SK-N-DZ (cell line): ENCODE measurements at regions not wholly inside any gene's neighbourhood (a gene's known extent, or its start where the extent isn't known, plus 50 kb on each side); places are given as distances from the start of the nearest gene placed in this dataset.

Source experiments
- DNase-seq: peaks from one replicate; pipeline ENCODE4 v3.0.0-alpha.2; 2015; ENCODE audit warnings: low spot score

DNA sequence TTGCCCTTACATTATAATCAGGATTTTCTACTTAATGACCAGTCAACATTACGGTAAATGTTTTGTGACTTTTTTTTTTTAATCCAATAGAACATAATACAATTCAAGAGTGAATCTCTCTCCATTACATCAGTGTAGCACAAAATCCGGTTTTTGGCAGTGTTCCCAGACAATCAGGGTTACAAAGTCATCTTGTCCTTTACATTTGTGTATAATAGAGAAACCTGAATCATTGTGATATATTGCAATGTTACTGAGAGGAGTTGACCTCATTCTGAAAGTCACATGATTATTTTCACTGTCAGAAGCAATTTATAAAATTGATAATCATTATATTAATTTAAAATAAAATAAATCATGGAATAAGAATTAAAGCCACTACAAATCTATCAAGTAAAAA, 1346.0 kb upstream of the SPRY2 start:
- no peak for DNase-seq

DNA sequence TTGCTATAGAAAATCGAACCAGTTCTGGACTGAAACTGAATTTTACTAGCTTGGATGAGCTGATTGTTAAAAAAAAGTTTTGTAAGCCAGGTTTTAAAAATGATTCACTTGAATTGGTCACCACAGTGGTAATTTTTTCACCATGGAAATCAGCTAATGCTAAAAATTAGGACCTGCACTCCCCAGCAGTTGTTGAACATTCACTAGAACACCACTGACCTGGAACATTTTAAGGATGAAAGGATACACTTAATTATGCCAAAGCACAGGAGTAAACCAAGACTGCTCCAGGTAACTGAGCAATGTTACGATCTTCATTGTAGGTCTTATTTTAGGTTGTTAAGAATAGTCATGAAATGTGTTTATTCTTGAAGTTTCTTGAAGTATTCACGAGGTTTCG, 1342.6 kb upstream of the SPRY2 start:
- no peak for DNase-seq

DNA sequence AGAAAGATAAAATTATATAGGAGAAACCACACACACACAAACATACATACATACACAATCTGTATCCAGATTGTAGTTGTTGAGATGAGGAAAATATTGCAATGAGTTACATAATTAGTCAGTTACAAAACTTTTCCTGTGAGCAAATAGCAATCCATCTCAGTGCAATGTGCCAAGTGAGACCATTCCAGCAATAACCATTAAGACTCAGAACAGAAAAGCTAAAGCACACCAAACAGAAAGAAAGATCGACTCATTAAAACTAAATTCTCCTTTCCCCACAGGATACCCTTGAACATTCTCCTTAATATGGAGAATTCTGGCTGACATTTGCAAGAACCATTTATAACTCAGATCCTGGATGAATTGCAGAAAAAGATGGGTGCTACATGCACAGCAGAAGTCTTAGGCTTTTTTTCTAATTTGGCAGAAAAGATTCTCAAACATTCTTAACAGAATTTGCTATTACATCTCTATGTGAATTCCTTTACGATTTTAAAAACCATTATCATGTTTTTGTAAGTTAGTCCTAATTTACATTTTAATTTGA, 1341.2 kb upstream of the SPRY2 start:
- DNase-seq: no peak

DNA sequence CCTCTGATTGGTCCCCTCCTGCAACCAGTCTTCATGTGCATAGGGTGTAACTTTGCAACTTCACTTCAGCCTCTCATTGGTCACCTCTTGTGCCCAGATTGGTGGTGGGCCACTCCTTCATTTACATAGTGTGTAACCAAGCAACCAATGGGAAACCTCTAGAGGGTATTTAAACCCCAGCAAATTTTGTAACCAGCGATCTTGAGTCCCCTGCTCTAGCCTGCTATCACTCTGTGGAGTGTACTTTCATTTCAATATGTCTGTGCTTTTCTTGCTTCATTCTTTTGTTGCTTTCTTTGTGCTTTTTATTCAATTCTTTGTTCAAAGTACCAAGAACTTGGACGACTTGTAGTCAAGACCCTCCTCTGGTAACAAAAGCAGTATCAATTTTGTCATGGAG, 1336.9 kb upstream of the SPRY2 start:
- DNase-seq: no peak

DNA sequence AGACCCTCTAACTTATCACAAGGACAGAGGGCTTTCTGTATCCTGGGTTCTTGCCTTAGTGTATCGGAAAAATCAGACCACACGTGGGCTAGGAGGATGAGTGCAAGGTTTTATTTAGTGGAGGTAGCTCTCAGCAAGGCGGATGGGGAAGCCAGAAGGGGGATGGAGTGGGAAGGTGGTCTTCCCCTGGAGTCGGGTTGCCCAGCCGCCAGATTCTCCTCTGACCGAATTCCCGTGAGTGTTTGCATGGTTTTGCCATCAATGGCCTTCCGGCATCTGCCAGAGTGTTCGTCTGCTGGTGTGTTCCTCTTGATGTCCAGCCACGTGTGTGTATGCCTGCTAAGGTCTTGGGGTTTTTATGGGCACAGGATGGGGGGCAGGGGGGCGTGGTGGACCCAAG, 1335.1 kb upstream of the SPRY2 start:
- no peak for DNase-seq

DNA sequence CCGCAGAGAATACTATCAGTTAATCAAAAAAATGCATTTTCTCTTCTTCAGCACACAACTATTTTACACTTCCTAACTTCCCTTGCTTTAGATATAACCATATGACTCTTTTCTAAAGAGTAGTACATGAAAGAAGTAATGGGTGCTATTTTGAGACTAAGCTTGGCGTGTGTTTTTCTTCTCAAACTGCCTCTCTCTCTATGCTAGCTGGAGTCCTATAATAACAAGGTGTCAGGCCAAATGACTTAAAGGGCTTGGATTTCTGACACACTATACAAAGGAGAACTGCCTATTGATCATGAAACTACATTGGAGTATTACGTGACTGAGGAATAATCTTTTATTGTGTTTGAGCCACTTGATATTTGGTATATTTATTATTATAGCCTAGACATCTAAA, 1330.1 kb upstream of the SPRY2 start:
- no peak for DNase-seq

DNA sequence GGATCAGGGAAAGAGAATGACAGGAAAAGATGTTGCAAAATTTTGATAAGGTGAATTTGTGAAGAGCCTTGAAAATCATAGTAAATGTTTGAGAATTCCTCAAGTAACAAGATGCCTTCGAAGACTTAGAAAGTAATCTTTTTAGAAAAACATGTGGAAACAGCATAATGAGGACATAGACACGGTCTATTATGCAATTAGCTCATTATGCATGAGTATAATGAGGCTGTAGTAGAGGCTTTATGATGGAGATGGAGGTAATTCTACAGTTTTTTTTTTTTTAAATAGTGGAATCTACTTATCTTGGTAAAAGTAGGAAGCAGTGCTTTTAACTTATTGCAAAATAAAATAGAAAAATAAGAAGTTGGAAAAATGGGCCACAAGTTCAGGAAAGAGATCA, 1329.1 kb upstream of the SPRY2 start:
- DNase-seq: no peak

DNA sequence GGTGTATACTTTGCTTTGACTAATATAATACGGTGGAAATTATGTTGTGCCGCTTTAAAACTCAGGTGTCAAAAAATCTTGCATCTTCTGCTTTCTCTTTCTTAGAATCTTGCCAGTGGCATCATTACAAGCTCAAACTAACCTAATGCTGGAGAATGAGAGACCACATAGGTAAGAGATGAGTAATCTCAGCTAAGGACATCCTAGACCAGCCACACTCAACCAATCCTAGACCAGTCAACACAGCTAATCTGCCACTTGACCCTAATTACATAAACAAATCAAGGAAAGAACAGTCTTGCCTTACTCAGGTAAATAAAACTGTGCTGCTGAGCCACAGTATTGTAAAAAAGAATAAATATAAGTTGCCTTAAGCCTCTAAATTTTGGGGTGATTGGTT, 1323.9 kb upstream of the SPRY2 start:
- DNase-seq: no peak

DNA sequence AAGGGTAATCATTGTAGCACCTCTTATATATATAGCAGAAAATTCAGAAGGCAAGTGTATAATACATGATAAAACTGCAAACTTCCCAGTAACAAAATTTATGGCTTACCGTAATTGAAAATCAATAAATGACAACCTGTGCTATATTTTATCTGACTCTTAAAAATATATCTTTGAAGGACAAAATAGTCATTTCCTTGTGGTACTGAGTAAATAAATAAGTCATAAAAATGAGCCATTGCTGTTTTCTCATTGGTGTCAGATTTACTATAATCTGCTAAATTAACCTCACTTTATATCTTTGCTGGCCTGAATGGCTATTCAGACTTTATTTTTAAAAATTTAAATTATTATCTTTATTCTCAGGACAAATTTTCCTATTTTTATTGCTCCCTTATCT, 1319.1 kb upstream of the SPRY2 start:
- DNase-seq: no peak

DNA sequence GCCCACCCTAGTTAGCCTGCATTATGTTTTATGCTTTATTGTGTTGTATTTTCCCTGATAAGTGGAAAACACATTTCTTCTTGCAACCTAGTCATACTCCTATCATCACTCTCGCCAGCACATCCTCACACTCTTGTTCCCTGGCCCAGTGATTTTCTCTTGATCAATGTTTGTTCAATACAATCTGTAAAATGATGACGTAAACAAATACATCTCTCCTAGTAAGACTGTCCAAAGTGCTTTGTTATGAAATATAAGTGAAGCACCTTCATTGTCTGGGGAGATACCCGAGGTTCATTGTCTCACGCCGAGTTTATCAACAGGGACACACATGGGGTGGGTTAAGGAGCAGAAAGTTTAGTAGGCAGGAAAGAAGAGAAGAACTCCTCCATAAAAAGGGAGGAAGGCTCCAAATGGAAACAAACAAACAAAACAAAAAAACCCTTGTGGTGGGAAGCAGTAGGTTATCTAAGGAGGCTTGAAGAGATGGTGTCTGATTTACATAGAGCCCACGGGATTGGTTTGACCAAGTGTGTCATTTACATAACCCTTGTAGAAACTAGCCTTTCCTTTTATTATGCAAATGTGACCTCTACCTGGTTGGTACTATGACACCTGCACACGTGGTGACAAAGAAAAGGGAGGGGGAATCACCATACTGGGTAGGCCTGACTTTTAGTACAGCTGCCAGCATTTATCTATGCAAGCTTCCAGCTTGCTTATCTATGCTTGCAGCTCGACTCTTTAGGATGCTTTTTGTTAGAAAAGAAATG, 1317.9 kb upstream of the SPRY2 start:
- no peak for DNase-seq

DNA sequence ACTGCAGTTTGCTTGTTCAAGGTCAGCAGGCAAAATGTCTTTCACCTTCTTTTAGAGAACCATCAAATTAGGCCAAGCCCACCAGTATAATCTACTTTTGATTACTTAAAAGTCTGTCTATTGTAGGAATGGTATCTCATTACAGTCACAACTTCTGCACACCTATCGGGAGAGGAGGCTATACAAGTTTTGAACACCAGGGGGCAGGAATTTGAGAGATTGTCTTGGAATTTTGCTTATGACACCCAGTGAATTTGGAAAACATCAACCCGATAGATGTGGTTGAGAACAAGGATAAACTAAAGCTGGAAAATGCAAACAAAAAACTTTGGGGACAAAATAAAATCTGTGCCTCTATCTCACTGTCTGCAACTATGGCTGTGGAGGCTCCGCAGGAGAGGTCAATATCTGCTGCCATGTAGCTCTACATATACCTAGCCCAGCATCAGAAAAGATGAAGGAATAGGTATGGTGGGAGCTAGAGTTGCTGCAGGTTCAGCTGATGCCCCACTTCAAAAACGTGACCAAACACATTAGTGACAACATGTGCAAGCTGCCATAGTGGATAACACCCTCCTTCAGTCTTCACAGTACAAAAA, 1299.2 kb upstream of the SPRY2 start:
- DNase-seq: peak; percentile 4

DNA sequence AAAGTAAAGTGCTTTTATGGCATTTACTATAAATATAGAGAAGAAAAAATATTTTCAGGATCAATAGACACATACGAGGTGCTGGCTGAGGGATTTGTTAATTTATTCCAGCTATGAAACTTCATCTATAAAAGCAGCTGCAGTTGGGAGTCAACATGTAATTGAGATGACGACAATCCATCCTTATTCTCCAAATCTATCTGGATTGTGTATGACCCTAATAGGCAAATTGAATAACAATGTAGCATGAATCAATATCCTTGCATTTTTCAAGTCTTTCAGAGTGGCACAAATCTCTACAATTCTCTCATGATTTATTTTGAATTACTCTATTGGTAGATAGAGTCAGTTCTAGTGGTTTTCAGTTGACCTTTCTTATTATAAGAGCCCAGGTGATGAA, 1296.5 kb upstream of the SPRY2 start:
- no peak for DNase-seq

DNA sequence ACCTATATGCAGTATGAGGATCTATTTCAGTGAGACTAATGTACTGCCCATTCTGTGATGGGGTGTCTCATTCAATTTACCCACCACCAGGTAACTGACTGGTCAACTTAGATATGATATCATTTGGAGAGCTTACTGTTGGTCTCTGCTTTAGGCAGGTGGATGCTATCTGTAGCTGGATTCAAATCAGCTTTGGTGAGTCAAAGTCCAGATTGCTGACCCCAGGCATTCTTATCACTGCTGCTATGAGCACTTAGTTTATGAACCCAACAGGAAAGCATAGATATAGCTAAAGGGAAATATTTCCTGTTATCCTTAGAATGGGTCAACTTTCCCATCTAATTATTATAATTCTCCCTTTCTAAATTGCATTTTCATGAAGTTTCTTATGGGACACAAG, 1295.2 kb upstream of the SPRY2 start:
- DNase-seq: no peak

DNA sequence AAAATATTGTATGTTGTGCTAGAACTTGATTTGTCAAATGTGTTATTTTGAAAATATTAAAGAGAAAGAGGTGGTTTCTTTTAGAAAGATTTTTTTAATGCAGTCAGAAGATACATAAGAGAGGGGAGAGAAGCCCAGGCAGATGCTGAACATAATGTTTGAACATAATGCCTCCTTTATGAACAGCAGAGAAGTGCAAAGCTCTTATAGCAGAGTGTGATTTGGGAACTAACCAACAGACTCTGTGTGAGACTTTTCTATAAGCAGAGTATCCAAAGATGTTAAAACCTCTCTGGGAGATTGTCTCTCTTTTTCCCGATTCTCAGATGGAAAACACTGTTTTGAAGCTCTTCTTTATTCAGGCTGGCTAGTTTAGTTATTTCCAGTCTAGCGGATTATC, 1274.1 kb upstream of the SPRY2 start:
- no peak for DNase-seq

DNA sequence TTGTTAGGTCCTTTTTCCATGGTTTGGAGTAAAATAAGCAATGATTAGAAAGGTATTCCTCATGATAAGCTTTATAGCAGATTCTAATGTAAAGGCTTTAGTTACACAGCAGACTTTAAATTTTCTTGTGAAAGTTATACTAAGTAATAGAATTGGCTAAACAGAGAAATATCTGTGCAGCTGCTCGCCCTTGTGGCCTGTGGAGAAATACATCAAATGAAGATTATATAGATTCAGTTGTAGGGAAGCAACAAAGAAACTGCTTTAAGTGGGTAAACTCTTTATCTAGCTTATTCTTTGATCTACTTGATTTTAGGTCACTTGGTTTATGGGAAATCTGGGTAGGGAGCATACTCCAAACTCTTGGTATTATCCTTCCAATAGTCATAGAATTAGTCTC, 1269.7 kb upstream of the SPRY2 start:
- DNase-seq: no peak

DNA sequence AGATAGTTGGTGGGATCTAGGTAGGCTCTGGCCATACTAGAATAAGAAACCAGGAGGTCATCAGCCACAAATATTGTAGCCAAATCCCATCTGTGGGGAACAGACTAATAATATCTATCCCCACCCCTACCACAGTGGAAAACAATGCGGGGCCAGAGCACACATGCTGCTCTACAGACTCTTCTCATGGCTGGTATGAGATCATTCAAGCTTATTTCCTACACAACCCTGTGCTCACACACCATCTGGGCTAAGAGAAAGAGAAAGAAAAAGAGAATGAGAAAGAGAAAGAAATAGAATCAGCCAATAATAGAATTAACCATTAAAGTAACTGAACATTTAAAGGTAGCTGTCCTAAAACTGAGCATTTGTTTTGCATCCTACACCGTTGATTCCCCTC, 1268.4 kb upstream of the SPRY2 start:
- DNase-seq: no peak

DNA sequence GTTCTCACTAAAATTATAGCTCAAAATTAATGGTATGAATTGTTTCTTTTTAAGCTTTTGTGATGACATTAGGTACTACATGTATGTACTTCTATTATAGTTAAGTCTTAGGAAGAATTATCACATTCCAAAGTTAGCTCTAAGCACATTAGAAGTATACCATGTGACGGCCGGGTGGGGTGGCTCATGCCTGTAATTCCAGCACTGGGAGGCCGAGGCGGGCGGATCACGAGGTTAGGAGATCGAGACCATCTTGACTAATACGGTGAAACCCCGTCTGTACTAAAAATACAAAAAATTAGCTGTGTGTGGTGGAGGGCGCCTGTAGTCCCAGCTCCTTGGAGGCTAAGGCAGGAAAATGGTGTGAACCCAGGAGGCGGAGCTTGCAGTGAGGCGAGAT, 1265.1 kb upstream of the SPRY2 start:
- no peak for DNase-seq

DNA sequence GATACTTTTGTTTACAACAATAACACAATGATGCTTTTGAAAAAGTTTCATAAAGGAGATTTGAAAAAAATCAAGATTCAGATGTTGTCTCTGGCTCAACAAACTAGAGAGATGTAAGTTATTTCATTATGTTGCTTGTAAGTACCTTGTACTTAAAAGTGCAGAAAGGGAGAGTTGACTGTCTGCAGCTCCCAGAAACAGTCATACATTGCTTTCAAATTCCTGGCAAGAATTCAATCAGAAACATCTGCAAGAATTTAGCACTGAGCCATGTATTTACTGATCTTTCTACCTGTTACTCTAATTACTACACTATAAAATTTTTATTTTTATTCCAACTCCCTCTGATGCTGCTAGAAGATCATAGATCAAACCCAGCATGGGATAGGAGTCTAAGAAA, 1261.3 kb upstream of the SPRY2 start:
- DNase-seq: no peak

DNA sequence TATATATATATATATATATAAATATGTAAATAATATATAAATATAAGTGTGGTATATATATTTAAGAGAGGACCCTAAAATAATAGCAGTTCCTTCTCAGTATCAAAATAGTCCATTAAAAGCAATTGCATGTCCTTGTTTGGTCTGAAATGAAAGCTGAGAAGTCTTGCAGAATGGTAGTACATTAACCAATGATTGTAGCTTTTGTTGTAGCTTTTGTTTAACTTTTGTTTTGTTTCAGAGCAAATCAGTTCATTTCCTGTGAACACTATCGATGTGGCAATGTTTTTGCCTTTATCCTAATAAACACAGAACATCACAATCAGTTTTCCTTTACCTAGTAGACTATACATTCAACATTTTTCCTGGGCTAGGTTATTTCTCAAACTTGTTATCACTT, 1256.2 kb upstream of the SPRY2 start:
- DNase-seq: no peak

DNA sequence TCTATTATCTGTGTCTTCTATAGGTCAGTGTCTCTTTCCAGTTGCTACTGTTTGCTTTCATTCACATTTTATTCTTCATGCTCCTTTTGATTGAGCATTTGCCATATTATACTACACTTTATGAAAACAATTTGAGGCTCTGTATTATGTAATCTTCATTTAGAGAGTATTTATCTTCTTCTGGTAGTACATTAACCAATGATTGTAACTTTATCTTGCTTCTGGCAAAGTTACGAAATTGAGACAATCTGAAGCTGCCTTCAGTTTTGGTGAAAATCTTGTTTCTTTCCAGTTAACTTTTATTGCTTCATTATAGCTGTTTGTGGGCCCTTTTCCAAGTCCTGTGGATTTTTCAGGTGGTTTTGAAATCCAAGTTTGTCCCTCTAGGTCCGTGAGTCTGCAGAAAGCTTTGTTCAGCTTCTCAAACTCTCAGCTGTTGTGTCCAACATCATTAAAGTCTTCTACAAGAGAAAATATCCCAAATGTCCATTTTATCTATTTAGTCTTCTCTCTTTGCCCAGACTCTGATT, 1255.4 kb upstream of the SPRY2 start:
- no peak for DNase-seq

DNA sequence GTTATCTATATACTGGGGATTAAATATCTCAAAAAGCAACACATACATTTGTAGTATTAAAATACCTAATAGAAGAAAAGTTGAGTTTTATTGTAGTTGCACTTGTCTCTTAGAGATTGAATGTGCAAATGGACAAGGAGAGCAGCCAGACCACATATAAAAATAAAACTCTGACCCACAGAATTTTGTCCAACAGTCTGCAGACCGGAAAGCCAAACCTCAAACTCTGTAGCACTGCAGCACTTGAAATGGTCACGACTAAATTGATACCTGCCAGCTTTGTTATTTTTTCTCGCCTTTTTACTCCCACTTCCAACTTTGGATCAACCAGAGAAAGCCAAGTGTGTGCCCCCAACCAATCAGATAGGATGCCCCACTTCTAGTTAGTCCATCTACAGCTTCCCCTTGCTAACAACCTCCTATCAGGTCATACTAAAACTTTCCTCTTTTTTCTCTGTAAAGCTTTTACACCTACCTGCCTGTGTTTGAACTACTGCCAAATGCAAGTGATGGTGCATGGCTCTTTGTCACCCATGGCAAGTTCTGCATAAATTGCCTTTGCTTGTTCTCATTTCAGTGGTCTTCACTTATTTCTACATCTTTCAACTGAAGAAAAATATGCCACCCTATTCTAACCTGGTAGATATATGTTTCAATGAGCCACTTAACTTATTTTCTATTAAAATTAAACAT, 1250.7 kb upstream of the SPRY2 start:
- DNase-seq: no peak

DNA sequence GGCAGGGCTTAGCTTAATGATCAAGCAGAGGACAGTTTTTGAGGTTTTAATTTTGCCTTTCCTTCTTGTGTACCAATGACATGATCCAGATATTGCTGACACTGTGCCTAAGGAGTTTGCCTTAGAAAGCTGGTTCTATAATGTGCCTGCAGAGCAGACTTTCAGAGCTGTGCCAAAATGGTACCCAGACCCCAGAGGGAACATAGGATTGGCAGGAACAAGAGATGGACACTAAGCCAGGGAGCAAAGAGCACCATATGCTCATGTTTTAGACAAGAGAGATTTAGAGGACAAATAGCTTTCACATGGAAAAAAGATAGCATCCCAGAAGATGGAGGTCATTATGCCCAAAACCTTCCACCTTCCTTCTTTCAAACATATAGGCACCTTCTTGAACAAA, 1241.5 kb upstream of the SPRY2 start:
- no peak for DNase-seq
